BE2C (cell line): ENCODE measurements at regions not wholly inside any gene's neighbourhood (a gene's known extent, or its start where the extent isn't known, plus 50 kb on each side); places are given as distances from the start of the nearest gene placed in this dataset.

Experiments
- DNase-seq: peaks from one replicate; pipeline ENCODE4 v3.0.0-alpha.2; 2020
- H3K27me3 ChIP-seq: fragments of 250-450 bp; sonication (Bioruptor Pico); 2 replicates; pipeline ENCODE4 v1.5.1; 2020; ENCODE audit warnings: mild to moderate bottlenecking
- H3K36me3 ChIP-seq: fragments of 250-450 bp; sonication (Bioruptor Pico); 2 replicates; pipeline ENCODE4 v1.5.1; 2020; ENCODE audit warnings: mild to moderate bottlenecking
- H3K4me1 ChIP-seq: fragments of 250-450 bp; sonication (Bioruptor Pico); 2 replicates; pipeline ENCODE4 v1.5.1; 2020
- H3K4me3 ChIP-seq: 2 replicates; pipeline ENCODE4 v1.5.1; 2011; ENCODE audit warnings: low read depth, low read length
- H3K9me3 ChIP-seq: fragments of 250-450 bp; sonication (Bioruptor Pico); 2 replicates; pipeline ENCODE4 v1.5.1; 2020
- CTCF ChIP-seq: IDR thresholded peaks from 2 replicates; pipeline ENCODE4 v1.5.1; 2012; ENCODE audit warnings: mild to moderate bottlenecking, low read depth, low read length

DNA sequence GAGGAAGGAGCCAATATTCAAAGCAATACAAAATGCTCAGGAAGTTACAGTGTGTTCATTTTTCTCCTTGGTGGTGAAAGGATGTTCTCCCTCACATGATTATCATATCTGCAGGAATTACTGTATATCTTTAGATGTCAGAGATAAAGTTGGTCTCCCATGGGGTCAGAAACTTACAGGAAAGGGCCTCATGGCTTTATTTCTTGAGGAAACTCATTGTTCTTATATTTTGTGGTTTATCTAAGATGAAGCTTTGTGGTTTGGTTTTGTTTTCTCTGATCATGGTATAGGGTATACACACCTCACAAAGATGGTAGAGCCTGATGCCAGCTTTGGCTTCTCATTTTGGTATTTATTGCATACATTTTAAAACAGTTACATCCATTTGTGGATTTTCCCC is 100.5 kb upstream of the STXBP5 start:
- no peak for DNase-seq
- Histone ChIP-seq H3K27me3 (no peaks in the 10 kb centered on the region), H3K36me3 (no peaks in the 10 kb centered on the region), H3K4me3 (no peak overlapping the region), H3K9me3 (no peaks in the 10 kb centered on the region), H3K4me1 (no peaks in the 10 kb centered on the region)
- TF ChIP-seq CTCF, result no peak

DNA sequence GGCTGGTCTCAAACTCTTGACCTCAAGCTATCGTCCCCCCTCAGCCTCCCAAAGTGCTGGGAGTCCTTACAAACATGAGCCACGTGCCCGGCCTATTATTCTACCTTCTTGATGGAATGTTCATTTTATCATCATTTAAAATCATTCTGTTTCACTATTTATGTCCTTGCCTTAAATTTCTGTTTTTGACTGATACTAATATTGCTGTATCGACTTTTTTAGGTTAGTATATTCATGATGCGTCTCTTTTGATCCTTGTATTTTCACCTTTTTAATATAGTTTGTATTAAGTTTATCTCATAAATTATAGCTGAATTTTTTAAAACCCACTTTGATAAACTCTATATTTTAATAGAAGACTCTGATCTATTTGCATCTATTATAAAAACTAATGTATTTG is 98.4 kb upstream of the STXBP5 start:
- Histone ChIP-seq H3K4me1 (no peaks in the 10 kb centered on the region), H3K27me3 (no peaks in the 10 kb centered on the region), H3K4me3 (no peak overlapping the region), H3K36me3 (no peaks in the 10 kb centered on the region), H3K9me3 (no peaks in the 10 kb centered on the region)
- no peak for DNase-seq
- no peak for TF ChIP-seq CTCF

DNA sequence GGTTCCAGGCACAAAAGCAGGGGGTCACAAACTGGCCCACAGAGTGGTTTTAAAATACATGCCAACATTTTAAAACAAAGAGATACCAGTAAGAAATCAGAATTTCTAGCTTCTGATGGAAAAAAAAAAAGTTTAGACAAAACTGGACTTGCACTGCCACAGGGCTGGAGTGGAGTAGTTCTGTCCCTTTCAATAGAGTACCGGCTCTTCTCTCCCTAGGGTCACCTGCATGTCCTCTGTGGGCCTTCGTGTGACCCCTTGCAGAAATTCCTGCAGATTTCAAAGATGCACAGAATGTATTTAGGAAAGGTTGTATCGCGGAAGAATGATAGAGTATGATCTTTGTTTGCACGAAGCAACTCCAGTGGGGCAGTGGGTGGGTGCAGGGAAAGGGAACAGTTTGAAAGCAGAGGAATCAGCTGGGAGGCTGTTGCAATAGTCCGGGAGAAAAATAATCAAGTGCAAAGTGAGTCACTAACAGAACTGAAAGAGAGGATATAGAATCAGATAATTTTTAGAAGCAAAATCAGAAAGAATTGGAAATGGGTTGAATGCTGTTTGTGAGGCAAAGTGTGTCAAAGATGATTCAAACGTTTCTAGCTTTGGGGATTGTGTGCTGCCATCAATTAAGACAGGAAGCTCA is 97.3 kb upstream of the STXBP5 start:
- H3K36me3 ChIP-seq, result no peaks in the 10 kb centered on the region
- no peak for DNase-seq
- H3K4me3 ChIP-seq, result no peak overlapping the region
- no peaks in the 10 kb centered on the region for H3K4me1 ChIP-seq
- H3K27me3 ChIP-seq, result no peaks in the 10 kb centered on the region
- H3K9me3 ChIP-seq, result no peaks in the 10 kb centered on the region
- TF ChIP-seq CTCF, result no peak

DNA sequence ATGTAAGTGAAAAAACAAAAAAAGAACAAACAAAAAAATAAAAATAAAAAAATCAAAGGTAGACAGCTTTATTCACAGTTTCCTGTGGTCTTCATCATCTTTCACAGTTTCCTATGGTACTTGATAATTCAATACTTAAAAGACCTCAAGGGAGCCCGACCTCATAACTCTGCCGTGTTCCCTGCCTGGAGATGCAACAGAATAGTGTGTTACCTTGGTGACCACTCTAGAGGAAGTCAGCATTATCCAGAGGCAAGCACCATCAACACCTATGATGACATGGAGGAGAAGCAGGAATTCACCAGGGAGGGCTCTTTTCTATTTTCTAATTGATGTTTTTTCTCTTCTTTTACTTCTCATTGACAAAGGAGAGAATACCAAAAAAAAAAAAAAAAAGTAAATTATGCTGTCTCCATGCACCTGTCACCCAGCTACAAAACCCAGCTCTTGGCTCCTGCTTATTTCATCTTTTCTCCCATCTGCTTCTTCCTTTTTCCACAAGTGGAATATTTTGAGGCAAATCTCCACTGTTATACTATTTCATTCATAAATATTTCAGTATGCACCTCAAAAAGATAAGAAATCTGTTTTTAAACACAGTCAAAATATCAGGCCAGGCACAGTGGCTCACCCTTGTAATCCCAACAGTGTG is 95.8 kb upstream of the STXBP5 start:
- Histone ChIP-seq H3K4me3 (no peak overlapping the region), H3K4me1 (no peaks in the 10 kb centered on the region), H3K9me3 (no peaks in the 10 kb centered on the region), H3K36me3 (no peaks in the 10 kb centered on the region), H3K27me3 (no peaks in the 10 kb centered on the region)
- no peak for TF ChIP-seq CTCF
- DNase-seq, result no peak

DNA sequence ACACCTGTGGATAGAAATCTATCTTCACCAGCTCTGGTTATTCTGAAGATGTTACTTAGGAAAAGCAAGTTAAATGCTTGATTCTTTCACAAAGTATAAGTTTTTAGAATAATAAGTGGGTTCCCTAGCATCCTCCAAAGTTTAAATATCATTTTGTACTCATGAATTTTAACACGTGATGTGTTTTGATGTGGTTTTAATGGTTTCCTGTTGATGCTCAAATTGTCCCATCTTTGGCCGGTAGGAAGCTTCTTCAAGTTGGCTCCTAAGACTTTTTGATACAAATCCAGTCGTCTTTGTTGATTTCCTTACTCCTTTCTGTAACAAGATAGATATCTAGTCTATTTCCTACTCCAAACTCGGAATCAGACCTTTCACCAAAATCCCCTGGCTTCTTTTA is 94.5 kb upstream of the STXBP5 start:
- no peaks in the 10 kb centered on the region for H3K9me3 ChIP-seq
- H3K36me3 ChIP-seq, result no peaks in the 10 kb centered on the region
- no peaks in the 10 kb centered on the region for H3K4me1 ChIP-seq
- no peaks in the 10 kb centered on the region for H3K27me3 ChIP-seq
- DNase-seq, result no peak
- H3K4me3 ChIP-seq, result no peak overlapping the region
- TF ChIP-seq CTCF, result no peak

DNA sequence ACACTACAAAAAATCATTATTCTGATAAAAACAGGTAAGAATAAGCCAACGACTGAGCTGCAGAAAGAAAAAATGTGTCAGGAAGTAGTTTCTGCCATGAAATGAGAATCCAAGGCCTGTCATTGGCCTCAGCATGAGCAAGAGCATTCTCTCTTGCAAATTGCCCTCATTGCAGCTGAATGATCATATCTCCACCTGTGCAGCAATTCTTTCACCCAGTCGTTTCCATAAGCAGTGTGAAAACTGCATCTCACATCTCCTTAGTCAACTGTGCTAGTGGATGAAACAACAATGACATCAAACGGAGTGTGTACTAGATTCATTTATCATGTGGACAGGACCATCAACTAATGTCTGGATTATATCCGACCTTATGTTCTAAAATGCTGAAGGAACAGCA is 88.2 kb upstream of the STXBP5 start:
- Histone ChIP-seq H3K9me3 (no peaks in the 10 kb centered on the region), H3K36me3 (no peaks in the 10 kb centered on the region), H3K4me3 (no peak overlapping the region), H3K4me1 (no peaks in the 10 kb centered on the region), H3K27me3 (no peaks in the 10 kb centered on the region)
- TF ChIP-seq CTCF, result no peak
- no peak for DNase-seq
